ENCODE measurements at regions not wholly inside any gene's neighbourhood (a gene's known extent, or its start where the extent isn't known, plus 50 kb on each side); places are given as distances from the start of the nearest gene placed in this dataset.

- TF ChIP-seq CTCF (conservative IDR thresholded peaks at IDR 0.05), result no peak
- DNase-seq (ENCODE audit: low read depth, low spot score), result no peak
- Mint-ChIP-seq H3K4me3 (no peak overlapping the region), H3K27me3 (ENCODE audit: low read depth) (no peaks in the 10 kb centered on the region), H3K36me3 (ENCODE audit: low read depth) (no peaks in the 10 kb centered on the region), H3K27ac (ENCODE audit: unreplicated experiment) (no peak overlapping the region), H3K9me3 (peaks cover 4% of the 10 kb centered on the region), H3K4me1 (no peaks in the 10 kb centered on the region)
Observed at GRCh38 chr14:56036353-56036752, 81.9 kb upstream of the PELI2 start.

- no peak for TF ChIP-seq CTCF (conservative IDR thresholded peaks at IDR 0.05)
- no peaks in the 10 kb centered on the region for H3K27me3 Mint-ChIP-seq (ENCODE audit: low read depth)
- no peak for DNase-seq (ENCODE audit: low read depth, low spot score)
- H3K9me3 Mint-ChIP-seq, result peaks cover 4% of the 10 kb centered on the region
- H3K27ac Mint-ChIP-seq (ENCODE audit: unreplicated experiment), result no peak overlapping the region
- no peaks in the 10 kb centered on the region for H3K4me1 Mint-ChIP-seq
- H3K4me3 Mint-ChIP-seq, result no peak overlapping the region
- no peaks in the 10 kb centered on the region for H3K36me3 Mint-ChIP-seq (ENCODE audit: low read depth)
Observed at GRCh38 chr14:56040121-56040520, 78.1 kb upstream of the PELI2 start.

- H3K4me3 Mint-ChIP-seq, result no peak overlapping the region
- no peak overlapping the region for H3K27ac Mint-ChIP-seq (ENCODE audit: unreplicated experiment)
- no peaks in the 10 kb centered on the region for H3K4me1 Mint-ChIP-seq
- DNase-seq (ENCODE audit: low read depth, low spot score), result no peak
- no peak for TF ChIP-seq CTCF (conservative IDR thresholded peaks at IDR 0.05)
- H3K27me3 Mint-ChIP-seq (ENCODE audit: low read depth), result no peaks in the 10 kb centered on the region
- H3K9me3 Mint-ChIP-seq, result peaks cover 4% of the 10 kb centered on the region
- no peaks in the 10 kb centered on the region for H3K36me3 Mint-ChIP-seq (ENCODE audit: low read depth)
Observed at GRCh38 chr14:56044196-56044595, 74.0 kb upstream of the PELI2 start.

GRCh38 chr14:56046546-56046945, 71.7 kb upstream of the PELI2 start:
- Mint-ChIP-seq H3K36me3 (ENCODE audit: low read depth) (no peaks in the 10 kb centered on the region), H3K27me3 (ENCODE audit: low read depth) (no peaks in the 10 kb centered on the region), H3K9me3 (no peaks in the 10 kb centered on the region), H3K4me3 (no peak overlapping the region), H3K27ac (ENCODE audit: unreplicated experiment) (no peak overlapping the region), H3K4me1 (peaks cover under 1% of the 10 kb centered on the region)
- TF ChIP-seq CTCF (conservative IDR thresholded peaks at IDR 0.05), result no peak
- DNase-seq (ENCODE audit: low read depth, low spot score), result no peak

GRCh38 chr14:56046996-56047395, 71.2 kb upstream of the PELI2 start:
- Mint-ChIP-seq H3K4me1 (peaks cover 4% of the 10 kb centered on the region), H3K27ac (ENCODE audit: unreplicated experiment) (no peak overlapping the region), H3K27me3 (ENCODE audit: low read depth) (no peaks in the 10 kb centered on the region), H3K36me3 (ENCODE audit: low read depth) (no peaks in the 10 kb centered on the region), H3K4me3 (no peak overlapping the region), H3K9me3 (no peaks in the 10 kb centered on the region)
- TF ChIP-seq CTCF (conservative IDR thresholded peaks at IDR 0.05), result no peak
- no peak for DNase-seq (ENCODE audit: low read depth, low spot score)

- H3K4me3 Mint-ChIP-seq, result no peak overlapping the region
- no peaks in the 10 kb centered on the region for H3K27me3 Mint-ChIP-seq (ENCODE audit: low read depth)
- no peaks in the 10 kb centered on the region for H3K9me3 Mint-ChIP-seq
- no peak for DNase-seq (ENCODE audit: low read depth, low spot score)
- no peak overlapping the region for H3K27ac Mint-ChIP-seq (ENCODE audit: unreplicated experiment)
- no peaks in the 10 kb centered on the region for H3K36me3 Mint-ChIP-seq (ENCODE audit: low read depth)
- no peak for TF ChIP-seq CTCF (conservative IDR thresholded peaks at IDR 0.05)
- H3K4me1 Mint-ChIP-seq, result peaks cover 4% of the 10 kb centered on the region
Observed at GRCh38 chr14:56049536-56049935, 68.7 kb upstream of the PELI2 start.
